HG02884 (cell line): ENCODE measurements at regions not wholly inside any gene's neighbourhood (a gene's known extent, or its start where the extent isn't known, plus 50 kb on each side); places are given as distances from the start of the nearest gene placed in this dataset.
"Not testable (repeated sequence)": the region's sequence is repeated elsewhere in the genome, so short reads cannot be mapped to it uniquely, and the experiment has no call there.

Experiments
- ATAC-seq: cut with Tn5 transposase; IDR thresholded peaks from one replicate; pipeline ENCODE4 v1.9.1; 2021; ENCODE audit warnings: mild to moderate bottlenecking, moderate library complexity; ENCODE audit not compliant: unreplicated experiment

- ATAC-seq, result no peak
Observed at GRCh38 chr5:163569284-163569683, 63.9 kb downstream of the MAT2B start.

- no peak for ATAC-seq
Observed at GRCh38 chr5:163571744-163572143, 66.3 kb downstream of the MAT2B start.

- no peak for ATAC-seq
Observed at GRCh38 chr5:163574472-163575440, 69.3 kb downstream of the MAT2B start.

GRCh38 chr5:163578652-163579051 is 73.2 kb downstream of the MAT2B start:
- ATAC-seq, result no peak

GRCh38 chr5:163579729-163580128 is 74.3 kb downstream of the MAT2B start:
- ATAC-seq, result no peak

- no peak for ATAC-seq
Observed at GRCh38 chr5:163580516-163580915, 75.1 kb downstream of the MAT2B start.

GRCh38 chr5:163583491-163584153 is 78.2 kb downstream of the MAT2B start:
- ATAC-seq, result not testable (repeated sequence)

GRCh38 chr5:163585206-163585605 is 79.8 kb downstream of the MAT2B start:
- ATAC-seq, result no peak

GRCh38 chr5:163586531-163586956 is 81.1 kb downstream of the MAT2B start:
- ATAC-seq, result no peak

GRCh38 chr5:163594951-163595350 is 89.5 kb downstream of the MAT2B start:
- no peak for ATAC-seq

- no peak for ATAC-seq
Observed at GRCh38 chr5:163595932-163596607, 90.7 kb downstream of the MAT2B start.

GRCh38 chr5:163596608-163597315 is 91.3 kb downstream of the MAT2B start:
- no peak for ATAC-seq

GRCh38 chr5:163604013-163604412 is 98.6 kb downstream of the MAT2B start:
- no peak for ATAC-seq

- ATAC-seq, result no peak
Observed at GRCh38 chr5:163607256-163607655, 101.8 kb downstream of the MAT2B start.

- ATAC-seq, result no peak
Observed at GRCh38 chr5:163608621-163609020, 103.2 kb downstream of the MAT2B start.

- ATAC-seq, result no peak
Observed at GRCh38 chr5:163609910-163610309, 104.5 kb downstream of the MAT2B start.

- no peak for ATAC-seq
Observed at GRCh38 chr5:163612358-163613149, 107.1 kb downstream of the MAT2B start.

- ATAC-seq, result no peak
Observed at GRCh38 chr5:163613150-163613442, 107.7 kb downstream of the MAT2B start.

- no peak for ATAC-seq
Observed at GRCh38 chr5:163614787-163615186, 109.4 kb downstream of the MAT2B start.

- no peak for ATAC-seq
Observed at GRCh38 chr5:163619273-163619934, 114.0 kb downstream of the MAT2B start.
